ENCODE measurements at regions not wholly inside any gene's neighbourhood (a gene's known extent, or its start where the extent isn't known, plus 50 kb on each side); places are given as distances from the start of the nearest gene placed in this dataset.

DNA sequence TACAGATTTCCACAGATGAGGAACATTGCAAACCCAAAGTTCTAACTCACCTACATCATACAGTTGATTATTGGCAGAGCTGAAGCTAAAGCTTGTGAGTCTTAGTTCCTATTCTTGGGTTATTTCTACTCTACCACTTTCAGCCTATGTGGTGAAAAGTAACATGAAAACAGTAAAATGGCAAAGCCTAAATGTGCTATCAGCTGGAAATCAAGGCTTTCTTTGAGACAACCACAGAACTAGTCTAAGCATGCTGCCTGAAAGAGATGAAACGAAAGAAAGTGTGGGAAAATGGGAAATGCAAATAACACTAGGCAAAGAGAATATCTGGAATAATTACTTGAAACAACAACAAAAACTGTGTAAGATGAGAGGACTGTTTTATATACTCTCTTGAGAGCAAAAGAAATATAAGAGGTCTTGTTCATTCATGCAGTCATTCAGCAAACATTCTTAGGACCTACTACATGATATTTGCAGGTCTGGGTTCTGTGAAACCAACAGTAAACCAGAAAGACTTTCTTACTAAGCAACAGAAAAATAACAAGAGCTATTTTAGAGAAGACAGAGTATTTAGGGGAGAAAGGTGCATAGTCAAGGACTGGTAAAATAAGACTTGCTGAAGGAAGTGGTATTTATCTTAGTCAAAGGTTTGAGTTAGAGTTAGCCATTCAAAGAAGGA lies 437.1 kb downstream of the HTR7 start:
- no peak for DNase-seq

- no peak for DNase-seq
Observed at GRCh38 chr10:90421874-90422273, 436.0 kb downstream of the HTR7 start.

DNA sequence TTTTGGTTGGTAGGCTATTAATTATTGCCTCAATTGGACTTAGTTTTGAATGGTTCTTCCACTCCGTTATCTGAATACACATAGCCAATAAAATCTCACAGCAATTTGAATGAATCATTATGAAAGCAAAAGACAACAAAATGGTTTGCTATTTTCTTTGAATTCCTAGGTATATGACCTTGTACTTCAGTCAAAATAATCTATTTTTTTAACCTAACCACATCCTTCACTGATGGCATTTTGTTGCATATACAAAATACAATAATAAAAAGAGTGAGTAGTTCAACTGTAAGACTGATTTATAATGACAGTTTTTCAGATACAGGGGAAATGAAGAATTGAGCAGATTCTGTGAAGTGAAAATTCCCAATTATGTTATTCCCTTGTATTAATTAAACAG lies 433.1 kb downstream of the HTR7 start:
- DNase-seq = no peak

DNA sequence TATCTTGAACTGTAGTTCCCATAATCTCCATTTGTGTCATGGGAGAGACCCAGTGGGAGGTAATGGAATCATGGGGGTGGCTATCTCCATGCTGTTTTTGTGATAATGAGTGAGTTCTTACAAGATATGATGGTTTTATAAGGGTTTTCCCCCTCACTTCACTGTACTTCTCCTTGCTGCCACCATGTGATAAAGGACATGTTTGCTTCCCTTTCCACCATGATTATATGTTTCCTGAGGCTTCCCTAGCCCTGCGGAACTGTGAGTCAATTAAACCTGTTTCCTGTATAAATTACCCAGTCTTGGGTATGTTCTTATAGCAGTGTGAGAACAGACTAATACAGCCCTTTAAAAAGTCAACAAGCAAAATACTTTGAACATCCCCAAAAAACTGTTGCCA lies 427.7 kb downstream of the HTR7 start:
- no peak for DNase-seq

- no peak for DNase-seq
Observed at GRCh38 chr10:90432866-90433265, 425.0 kb downstream of the HTR7 start.

DNA sequence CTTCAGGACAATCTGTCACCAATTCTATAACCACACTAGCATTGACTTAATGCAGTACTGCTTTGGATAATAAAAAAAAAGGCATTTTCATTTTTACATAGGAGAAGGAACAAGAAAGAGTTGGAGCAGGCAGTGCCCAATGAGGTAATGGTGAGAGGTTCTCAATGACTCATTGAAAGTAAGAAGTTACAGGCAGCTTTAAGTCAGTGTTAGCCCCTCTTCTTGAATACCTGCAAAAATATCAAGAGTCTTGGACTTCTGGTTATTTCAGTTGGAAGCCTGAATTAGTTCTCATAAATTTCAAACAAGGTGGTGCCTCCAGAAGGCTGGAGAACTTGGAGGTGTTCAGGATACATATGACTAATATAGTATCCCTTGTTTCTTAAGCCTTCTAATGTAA lies 422.5 kb downstream of the HTR7 start:
- DNase-seq = no peak

- DNase-seq = no peak
Observed at GRCh38 chr10:90437452-90437851, 420.4 kb downstream of the HTR7 start.

- DNase-seq = no peak
Observed at GRCh38 chr10:90440870-90441269, 417.0 kb downstream of the HTR7 start.

- DNase-seq = no peak
Observed at GRCh38 chr10:90443342-90443741, 414.5 kb downstream of the HTR7 start.

- no peak for DNase-seq
Observed at GRCh38 chr10:90447831-90448230, 410.0 kb downstream of the HTR7 start.

GRCh38 chr10:90450797-90451196 lies 407.0 kb downstream of the HTR7 start:
- DNase-seq = no peak

GRCh38 chr10:90451283-90451682 lies 406.6 kb downstream of the HTR7 start:
- DNase-seq = no peak

- no peak for DNase-seq
Observed at GRCh38 chr10:90458054-90458453, 399.8 kb downstream of the HTR7 start.

DNA sequence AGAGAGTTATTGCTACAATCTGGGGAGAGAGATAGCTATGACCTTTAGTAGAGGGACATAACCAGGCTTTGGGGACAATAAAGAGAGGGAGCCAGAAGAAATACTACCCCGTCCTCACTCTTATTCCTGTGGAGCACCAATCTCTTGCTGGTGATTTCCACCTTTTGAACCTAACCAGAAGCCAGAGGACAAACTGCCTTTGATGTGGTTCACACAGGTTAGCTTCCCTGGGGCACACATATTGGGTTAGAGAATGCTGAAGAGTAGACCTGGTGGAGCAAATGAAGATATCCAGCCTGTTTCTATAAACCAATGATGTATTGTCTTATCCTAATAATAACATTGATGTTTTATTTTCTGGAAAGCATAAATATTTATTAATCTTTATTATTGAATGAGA lies 399.3 kb downstream of the HTR7 start:
- no peak for DNase-seq

GRCh38 chr10:90461437-90462155 lies 396.2 kb downstream of the HTR7 start:
- DNase-seq = no peak

- DNase-seq = no peak
Observed at GRCh38 chr10:90462749-90463470, 394.9 kb downstream of the HTR7 start.

DNA sequence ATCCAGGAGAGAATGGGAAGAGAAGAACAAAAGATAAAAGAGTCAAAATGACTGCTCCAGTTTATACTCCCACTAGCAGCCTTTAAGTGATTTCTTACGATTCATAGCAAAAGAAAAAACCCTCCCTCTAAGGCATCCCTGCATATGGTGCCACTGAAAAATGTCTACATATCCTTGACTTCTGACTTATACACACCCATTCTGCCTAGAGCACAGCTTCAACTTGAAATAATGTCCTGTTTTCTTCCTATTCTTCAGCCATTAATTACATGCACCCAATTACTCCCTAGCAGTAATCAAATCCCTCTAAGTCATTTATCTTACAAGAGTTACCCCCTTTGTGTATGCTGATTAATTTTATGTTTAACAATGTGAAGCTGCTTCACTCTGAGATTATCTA lies 393.5 kb downstream of the HTR7 start:
- no peak for DNase-seq

DNA sequence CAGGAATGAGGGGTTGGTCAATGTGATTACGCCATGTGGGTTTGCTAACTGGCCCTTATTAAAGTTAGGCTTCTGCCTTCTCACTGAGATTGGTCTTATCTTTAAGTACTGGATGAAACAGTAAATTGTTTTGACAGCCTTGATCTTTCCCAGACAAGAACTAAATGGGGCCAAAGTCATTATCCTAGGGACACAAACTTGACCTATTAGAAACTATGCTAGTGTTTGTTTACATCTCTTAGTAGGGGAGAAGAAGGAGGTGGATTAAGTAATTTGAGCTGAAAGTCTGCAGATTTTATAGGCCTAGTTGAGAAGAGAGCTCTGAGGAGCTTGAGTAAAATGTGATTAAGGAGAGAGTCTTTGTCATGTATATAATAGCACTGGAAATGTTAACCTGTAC lies 386.9 kb downstream of the HTR7 start:
- DNase-seq = no peak

DNA sequence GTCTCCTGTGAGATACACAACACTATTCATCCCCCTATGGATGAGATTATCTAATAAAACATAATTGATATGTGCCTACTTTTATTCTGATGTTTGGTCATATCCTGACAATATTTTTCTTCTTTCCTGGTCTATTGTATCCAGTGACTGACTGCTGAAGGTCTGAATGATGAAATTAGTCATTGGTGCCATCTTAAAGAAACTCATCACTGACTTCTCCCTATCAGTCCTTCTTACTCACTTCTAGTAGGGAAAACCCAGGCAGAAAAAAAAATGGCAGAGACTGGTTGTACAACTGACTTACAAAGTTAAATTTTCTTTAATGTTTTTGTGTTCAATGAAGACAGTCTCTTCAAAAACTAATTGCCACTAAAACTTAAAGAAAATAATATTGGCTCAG lies 377.4 kb downstream of the HTR7 start:
- DNase-seq = no peak

DNA sequence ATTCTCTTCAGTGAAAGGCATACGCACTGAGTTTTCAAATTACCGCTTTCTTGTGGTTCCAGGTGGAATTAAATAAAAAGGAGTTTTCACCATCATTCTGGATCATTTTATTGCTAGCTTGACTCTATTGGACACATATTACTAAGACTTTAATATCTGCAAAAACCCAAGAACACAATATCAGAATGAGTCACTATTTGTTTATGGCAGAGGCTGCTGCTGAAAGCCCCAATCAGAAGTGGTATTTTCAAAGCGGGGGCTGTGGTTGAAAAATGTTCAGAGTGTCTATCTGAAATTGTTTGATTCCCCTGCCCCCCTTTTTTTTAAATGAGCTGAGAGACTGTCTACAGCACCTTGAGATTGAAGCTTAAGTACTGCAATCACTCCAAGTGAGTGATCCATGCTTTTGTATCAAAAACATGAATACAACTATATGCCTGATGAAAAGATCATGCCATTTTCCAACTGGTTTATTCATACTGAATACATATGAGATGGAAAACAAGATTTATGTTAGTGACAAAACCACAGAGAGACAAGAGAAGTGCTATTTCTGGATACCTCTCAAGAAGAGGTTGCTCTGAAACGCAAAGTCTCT lies 376.4 kb downstream of the HTR7 start:
- DNase-seq = no peak

- DNase-seq = no peak
Observed at GRCh38 chr10:90484518-90484917, 373.3 kb downstream of the HTR7 start.

DNA sequence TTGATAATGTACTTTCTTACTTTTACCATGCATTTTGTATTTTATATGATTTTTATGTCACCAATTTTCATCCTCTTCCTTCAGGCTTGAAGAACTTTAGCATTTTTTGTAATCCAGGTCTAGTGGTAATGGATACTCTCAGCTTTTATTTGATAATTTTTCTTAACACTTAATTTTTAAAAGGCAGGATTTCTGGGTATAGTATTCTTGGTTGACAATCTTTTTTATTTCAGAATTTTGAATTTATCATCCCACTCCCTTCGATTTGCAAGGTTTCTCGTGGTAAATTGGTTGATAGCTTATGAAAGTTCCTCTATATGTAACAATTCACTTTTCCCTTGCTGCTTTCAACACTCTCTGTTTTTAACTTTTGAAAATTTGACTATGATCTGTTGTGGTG lies 363.7 kb downstream of the HTR7 start:
- DNase-seq = no peak

DNA sequence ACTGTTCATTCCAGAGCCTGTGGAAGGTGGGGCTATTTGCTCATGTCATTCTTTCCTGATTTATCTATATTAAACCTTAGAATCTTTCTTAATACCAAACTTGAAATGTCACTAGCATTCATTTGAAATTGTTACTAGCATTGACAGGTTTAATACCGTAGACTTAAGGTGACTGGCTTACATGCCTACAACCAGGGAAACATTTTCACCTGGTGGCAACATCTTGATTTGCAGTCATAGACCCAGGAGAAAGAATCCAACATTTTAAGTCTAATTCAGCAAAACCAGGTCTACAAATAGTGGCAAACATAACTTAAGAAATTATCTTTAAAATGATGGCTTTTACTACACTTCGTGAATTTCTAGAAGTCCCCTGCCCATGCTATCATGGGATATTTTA lies 353.7 kb downstream of the HTR7 start:
- DNase-seq = no peak

DNA sequence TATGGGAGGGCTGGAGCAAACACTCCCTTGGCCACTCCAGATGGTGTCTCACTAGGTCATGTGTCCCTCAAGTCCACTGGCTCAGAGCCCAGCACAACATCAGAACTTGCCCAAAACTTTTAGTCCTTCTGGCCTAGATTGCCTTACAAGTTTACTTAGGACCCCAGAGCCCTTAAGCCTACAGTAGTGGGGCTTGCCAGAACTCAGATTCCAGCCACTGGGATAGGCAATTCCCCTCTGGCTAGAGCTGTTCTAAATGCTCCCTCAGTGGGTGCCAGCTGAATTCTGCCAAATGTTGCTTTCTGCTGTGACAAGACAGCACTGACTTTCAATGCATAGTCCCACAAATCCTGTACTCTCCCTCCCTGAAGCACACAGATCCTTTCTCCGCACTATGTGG lies 331.1 kb downstream of the HTR7 start:
- DNase-seq = no peak

Data from GF-D8 (cell line).